Uterus (tissue), 2 donors: ENCODE measurements at regions not wholly inside any gene's neighbourhood (a gene's known extent, or its start where the extent isn't known, plus 50 kb on each side); places are given as distances from the start of the nearest gene placed in this dataset.
"Not testable (repeated sequence)": the region's sequence is repeated elsewhere in the genome, so short reads cannot be mapped to it uniquely, and the experiment has no call there.

ENCODE experiments used
- POLR2A ChIP-seq, 2 donors: fragments of 450-650 bp; IDR thresholded peaks; one replicate each; pipeline ENCODE4 v1.6.1; 2016; ENCODE audit warnings: antibody characterized with exemption in 2 of 2, mild to moderate bottlenecking in 1 of 2, moderate library complexity in 1 of 2
- TF ChIP-seq, protein P1 (sequence below), 4 experiments: fragments of 200-600 bp in 2 of 4; fragments of 450-650 bp in 2 of 4; sonication (generic) in 2 of 4; IDR thresholded peaks; one replicate each; pipeline ENCODE4 v1.5.1; 2016 to 2019; ENCODE audit warnings: antibody characterized with exemption in 4 of 4, mild to moderate bottlenecking in 2 of 4, moderate library complexity in 1 of 4

DNA sequence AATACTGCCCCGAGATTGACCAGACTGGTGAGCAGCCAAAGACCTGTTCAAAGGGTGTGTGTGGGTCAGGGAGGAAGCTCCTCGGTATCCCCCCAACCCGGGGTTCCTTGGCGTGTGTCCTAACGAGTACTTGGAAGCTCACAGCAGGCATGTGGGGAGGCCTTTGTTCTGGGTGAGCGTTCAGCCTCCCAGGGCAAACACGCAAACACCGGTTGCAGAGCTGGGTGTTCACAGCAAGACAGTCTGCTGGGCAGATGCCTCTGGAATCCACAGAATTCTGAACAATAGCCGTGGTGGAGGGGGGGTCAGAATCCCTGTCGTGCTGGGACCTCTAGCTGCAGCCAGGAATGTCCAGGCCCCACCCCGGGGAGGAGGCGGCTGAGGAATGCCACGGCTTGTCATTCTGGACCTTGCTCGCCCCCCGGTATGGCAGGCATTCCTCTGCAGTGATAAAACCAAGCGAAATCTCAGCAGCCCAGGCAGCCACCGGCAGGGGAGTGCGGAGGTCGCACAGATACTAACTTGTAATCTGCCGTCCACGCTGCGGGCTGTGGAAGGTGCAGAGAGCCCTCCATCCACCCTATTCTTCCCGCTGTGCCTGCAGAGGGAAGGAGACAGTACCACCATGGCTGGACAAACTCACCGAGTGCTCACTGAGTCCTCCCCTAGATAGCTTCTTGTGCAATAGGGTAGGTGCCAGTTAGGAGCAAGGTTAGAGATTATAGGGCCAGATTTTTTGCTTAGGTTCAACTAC lies 77.8 kb upstream of the METTL9 start:
- not testable (repeated sequence) for TF ChIP-seq POLR2A (IDR thresholded peaks at IDR 0.05)
- TF ChIP-seq, protein P1, sequence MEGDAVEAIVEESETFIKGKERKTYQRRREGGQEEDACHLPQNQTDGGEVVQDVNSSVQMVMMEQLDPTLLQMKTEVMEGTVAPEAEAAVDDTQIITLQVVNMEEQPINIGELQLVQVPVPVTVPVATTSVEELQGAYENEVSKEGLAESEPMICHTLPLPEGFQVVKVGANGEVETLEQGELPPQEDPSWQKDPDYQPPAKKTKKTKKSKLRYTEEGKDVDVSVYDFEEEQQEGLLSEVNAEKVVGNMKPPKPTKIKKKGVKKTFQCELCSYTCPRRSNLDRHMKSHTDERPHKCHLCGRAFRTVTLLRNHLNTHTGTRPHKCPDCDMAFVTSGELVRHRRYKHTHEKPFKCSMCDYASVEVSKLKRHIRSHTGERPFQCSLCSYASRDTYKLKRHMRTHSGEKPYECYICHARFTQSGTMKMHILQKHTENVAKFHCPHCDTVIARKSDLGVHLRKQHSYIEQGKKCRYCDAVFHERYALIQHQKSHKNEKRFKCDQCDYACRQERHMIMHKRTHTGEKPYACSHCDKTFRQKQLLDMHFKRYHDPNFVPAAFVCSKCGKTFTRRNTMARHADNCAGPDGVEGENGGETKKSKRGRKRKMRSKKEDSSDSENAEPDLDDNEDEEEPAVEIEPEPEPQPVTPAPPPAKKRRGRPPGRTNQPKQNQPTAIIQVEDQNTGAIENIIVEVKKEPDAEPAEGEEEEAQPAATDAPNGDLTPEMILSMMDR (IDR thresholded peaks at IDR 0.05) = not testable (repeated sequence)
